Suprapubic skin (tissue), 4 donors: ENCODE measurements at regions not wholly inside any gene's neighbourhood (a gene's known extent, or its start where the extent isn't known, plus 50 kb on each side); places are given as distances from the start of the nearest gene placed in this dataset.

Source experiments
- DNase-seq, 2 donors: peaks; one replicate each; pipeline ENCODE4 v3.0.0-alpha.2; 2019; ENCODE audit warnings: low spot score in 2 of 2
- H3K27ac ChIP-seq: fragments of 200-600 bp; sonication (generic); one replicate; pipeline ENCODE4 v1.5.1; 2019
- H3K27me3 ChIP-seq: fragments of 200-600 bp; sonication (generic); one replicate; pipeline ENCODE4 v1.5.1; 2019
- H3K36me3 ChIP-seq: fragments of 200-600 bp; sonication (generic); one replicate; pipeline ENCODE4 v1.5.1; 2019
- H3K4me1 ChIP-seq: fragments of 200-600 bp; sonication (generic); one replicate; pipeline ENCODE4 v1.5.1; 2019
- H3K4me3 ChIP-seq: fragments of 200-600 bp; sonication (generic); one replicate; pipeline ENCODE4 v1.5.1; 2019; ENCODE audit warnings: mild to moderate bottlenecking
- H3K9me3 ChIP-seq: fragments of 200-600 bp; sonication (generic); one replicate; pipeline ENCODE4 v1.5.1; 2019
- CTCF ChIP-seq, 2 donors: fragments of 200-600 bp in 1 of 2; fragments of 450-650 bp in 1 of 2; sonication (generic) in 1 of 2; IDR thresholded peaks; one replicate each; pipeline ENCODE4 v1.5.1; 2016 to 2019; ENCODE audit warnings: antibody characterized with exemption in 2 of 2, mild to moderate bottlenecking in 1 of 2, moderate library complexity in 1 of 2
- EP300 ChIP-seq: sonication (generic); formaldehyde crosslinking; IDR thresholded peaks from one replicate; pipeline ENCODE4 v1.6.1; 2017; ENCODE audit warnings: antibody characterized with exemption
- POLR2A ChIP-seq, 2 donors: fragments of 450-650 bp; IDR thresholded peaks; one replicate each; pipeline ENCODE4 v1.6.1; 2017; ENCODE audit warnings: antibody characterized with exemption in 2 of 2, mild to moderate bottlenecking in 2 of 2, moderate library complexity in 2 of 2
- POLR2AphosphoS5 ChIP-seq, 3 donors: sonication (generic); formaldehyde crosslinking; IDR thresholded peaks; one replicate each; pipeline ENCODE4 v1.6.1; 2017; ENCODE audit warnings: antibody characterized with exemption in 3 of 3
- WGBS: methylation state at CpG from one replicate; pipeline ENCODE4 v1.1.5; 2018; 5-methylcytosine and 5-hydroxymethylcytosine counted together

- H3K27ac ChIP-seq, result no peak overlapping the region
- no peaks in the 10 kb centered on the region for H3K36me3 ChIP-seq
- H3K9me3 ChIP-seq, result no peaks in the 10 kb centered on the region
- TF ChIP-seq EP300 (no peak), POLR2AphosphoS5 (IDR thresholded peaks at IDR 0.05) (no peak), POLR2A (IDR thresholded peaks at IDR 0.05) (no peak), CTCF (IDR thresholded peaks at IDR 0.05) (no peak)
- 55% methylated on average over 2 of the region's 2 CpGs for WGBS
- no peaks in the 10 kb centered on the region for H3K27me3 ChIP-seq
- no peak for DNase-seq
- no peak overlapping the region for H3K4me3 ChIP-seq
- no peaks in the 10 kb centered on the region for H3K4me1 ChIP-seq
Measured at GRCh38 chr4:45831692-45832091, 292.2 kb downstream of the GABRG1 start.

- Histone ChIP-seq H3K27me3 (no peaks in the 10 kb centered on the region), H3K4me3 (no peak overlapping the region), H3K4me1 (no peaks in the 10 kb centered on the region), H3K9me3 (no peaks in the 10 kb centered on the region), H3K27ac (no peak overlapping the region), H3K36me3 (no peaks in the 10 kb centered on the region)
- no peak for DNase-seq
- WGBS, result 83% methylated on average over 2 of the region's 2 CpGs
- TF ChIP-seq POLR2A (IDR thresholded peaks at IDR 0.05), result no peak
- no peak for TF ChIP-seq POLR2AphosphoS5 (IDR thresholded peaks at IDR 0.05)
- TF ChIP-seq CTCF (IDR thresholded peaks at IDR 0.05), result no peak
- TF ChIP-seq EP300, result no peak
Measured at GRCh38 chr4:45803994-45804393, 319.9 kb downstream of the GABRG1 start.

GRCh38 chr4:45795135-45795534 is 328.7 kb downstream of the GABRG1 start:
- no peak for DNase-seq
- H3K4me1 ChIP-seq, result no peaks in the 10 kb centered on the region
- no peak overlapping the region for H3K4me3 ChIP-seq
- 44% methylated on average over 6 of the region's 6 CpGs for WGBS
- no peaks in the 10 kb centered on the region for H3K36me3 ChIP-seq
- H3K27me3 ChIP-seq, result no peaks in the 10 kb centered on the region
- H3K9me3 ChIP-seq, result no peaks in the 10 kb centered on the region
- H3K27ac ChIP-seq, result no peak overlapping the region
- TF ChIP-seq CTCF (IDR thresholded peaks at IDR 0.05) (no peak), POLR2AphosphoS5 (IDR thresholded peaks at IDR 0.05) (no peak), EP300 (no peak), POLR2A (IDR thresholded peaks at IDR 0.05) (no peak)

GRCh38 chr4:45778514-45778913 is 345.3 kb downstream of the GABRG1 start:
- Histone ChIP-seq H3K9me3 (no peaks in the 10 kb centered on the region), H3K27ac (no peak overlapping the region), H3K4me1 (no peaks in the 10 kb centered on the region), H3K4me3 (no peak overlapping the region), H3K36me3 (no peaks in the 10 kb centered on the region), H3K27me3 (no peaks in the 10 kb centered on the region)
- DNase-seq, result no peak
- WGBS, result 67% methylated on average over 1 of the region's 1 CpG
- TF ChIP-seq POLR2A (IDR thresholded peaks at IDR 0.05) (no peak), EP300 (no peak), CTCF (IDR thresholded peaks at IDR 0.05) (no peak), POLR2AphosphoS5 (IDR thresholded peaks at IDR 0.05) (no peak)

- no peak overlapping the region for H3K27ac ChIP-seq
- H3K36me3 ChIP-seq, result no peaks in the 10 kb centered on the region
- TF ChIP-seq EP300, result no peak
- TF ChIP-seq POLR2AphosphoS5 (IDR thresholded peaks at IDR 0.05), result no peak
- no peak for TF ChIP-seq CTCF (IDR thresholded peaks at IDR 0.05)
- TF ChIP-seq POLR2A (IDR thresholded peaks at IDR 0.05), result no peak
- H3K9me3 ChIP-seq, result no peaks in the 10 kb centered on the region
- no peaks in the 10 kb centered on the region for H3K4me1 ChIP-seq
- DNase-seq, result no peak
- H3K4me3 ChIP-seq, result no peak overlapping the region
- 82% methylated on average over 2 of the region's 2 CpGs for WGBS
- H3K27me3 ChIP-seq, result no peaks in the 10 kb centered on the region
Measured at GRCh38 chr4:45776146-45776545, 347.7 kb downstream of the GABRG1 start.
